HG03108 (cell line): ENCODE measurements at regions not wholly inside any gene's neighbourhood (a gene's known extent, or its start where the extent isn't known, plus 50 kb on each side); places are given as distances from the start of the nearest gene placed in this dataset.

Experiments
- ATAC-seq: cut with Tn5 transposase; IDR thresholded peaks from one replicate; pipeline ENCODE4 v1.9.1; 2021; ENCODE audit warnings: moderate library complexity; ENCODE audit not compliant: unreplicated experiment

GRCh38 chr3:137409584-137409983 lies 354.5 kb upstream of the SOX14 start:
- no peak for ATAC-seq

GRCh38 chr3:137410028-137410427 lies 354.1 kb upstream of the SOX14 start:
- no peak for ATAC-seq

- no peak for ATAC-seq
These were observed 343.7 kb upstream of the SOX14 start for GRCh38 chr3:137420198-137420995.

GRCh38 chr3:137438561-137438960 lies 325.6 kb upstream of the SOX14 start:
- ATAC-seq: no peak

- no peak for ATAC-seq
These were observed 303.2 kb upstream of the SOX14 start for GRCh38 chr3:137460944-137461343.

- ATAC-seq: no peak
These were observed 301.0 kb upstream of the SOX14 start for GRCh38 chr3:137463131-137463530.

DNA sequence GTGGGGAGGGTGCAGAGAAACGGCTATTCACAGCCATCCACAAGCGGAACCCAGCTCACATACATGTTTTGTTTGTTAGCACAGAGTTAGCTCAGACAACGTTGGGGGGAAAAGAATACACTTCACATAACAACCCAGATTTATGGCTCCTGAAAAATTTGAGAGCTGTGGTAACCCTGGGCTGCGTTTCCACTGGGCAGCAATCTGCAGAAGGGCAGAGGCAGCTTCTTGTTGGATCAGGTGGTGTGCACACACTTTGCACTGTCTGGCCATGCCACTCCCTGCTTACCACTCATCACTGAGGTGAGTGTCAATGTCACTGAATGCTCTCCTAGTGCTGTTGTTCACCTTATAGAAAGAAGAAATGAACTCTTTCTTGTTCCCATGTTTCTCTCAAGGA lies 299.8 kb upstream of the SOX14 start:
- no peak for ATAC-seq

DNA sequence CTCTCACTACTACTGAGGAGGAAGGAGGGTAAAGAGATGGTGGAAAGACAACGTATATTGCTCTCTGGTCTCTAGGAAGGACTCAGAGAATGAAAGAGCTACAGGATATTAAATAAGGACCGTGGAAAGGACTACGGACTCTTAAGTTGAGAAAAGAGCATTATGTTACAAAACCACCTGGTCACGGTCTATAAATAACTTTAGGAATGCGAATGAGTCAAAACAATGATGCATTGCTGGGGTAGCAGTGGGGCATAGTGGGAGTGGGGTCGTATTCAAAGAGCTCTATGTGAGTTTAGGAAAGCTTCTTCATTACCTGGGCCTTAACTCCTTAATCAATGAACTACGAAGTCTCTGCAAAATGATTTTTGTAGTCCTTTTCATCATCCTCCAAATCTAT lies 295.7 kb upstream of the SOX14 start:
- ATAC-seq: no peak

DNA sequence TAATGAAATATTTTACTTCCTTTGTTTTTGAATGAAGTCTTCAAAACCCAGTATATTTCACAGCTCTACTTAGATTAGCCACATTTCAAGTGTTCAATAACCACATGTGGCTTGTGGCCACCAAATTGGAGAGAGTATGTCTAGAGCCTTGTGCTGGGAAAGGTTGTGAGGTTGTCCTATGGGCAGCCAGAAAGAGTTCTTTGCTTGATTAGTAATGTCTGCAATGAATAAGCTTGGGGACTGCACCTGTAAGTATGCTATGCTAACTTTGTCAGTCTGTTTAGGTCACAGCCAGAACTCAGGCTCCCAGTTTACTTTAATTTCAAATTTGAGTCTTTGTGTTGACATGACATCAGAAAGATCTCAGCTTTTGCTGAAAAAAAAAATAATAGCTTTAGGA lies 294.9 kb upstream of the SOX14 start:
- no peak for ATAC-seq

GRCh38 chr3:137471130-137471529 lies 293.0 kb upstream of the SOX14 start:
- no peak for ATAC-seq

GRCh38 chr3:137471558-137472204 lies 292.4 kb upstream of the SOX14 start:
- ATAC-seq: no peak

- no peak for ATAC-seq
These were observed 286.5 kb upstream of the SOX14 start for GRCh38 chr3:137477614-137478013.

- no peak for ATAC-seq
These were observed 254.6 kb upstream of the SOX14 start for GRCh38 chr3:137509354-137510045.

DNA sequence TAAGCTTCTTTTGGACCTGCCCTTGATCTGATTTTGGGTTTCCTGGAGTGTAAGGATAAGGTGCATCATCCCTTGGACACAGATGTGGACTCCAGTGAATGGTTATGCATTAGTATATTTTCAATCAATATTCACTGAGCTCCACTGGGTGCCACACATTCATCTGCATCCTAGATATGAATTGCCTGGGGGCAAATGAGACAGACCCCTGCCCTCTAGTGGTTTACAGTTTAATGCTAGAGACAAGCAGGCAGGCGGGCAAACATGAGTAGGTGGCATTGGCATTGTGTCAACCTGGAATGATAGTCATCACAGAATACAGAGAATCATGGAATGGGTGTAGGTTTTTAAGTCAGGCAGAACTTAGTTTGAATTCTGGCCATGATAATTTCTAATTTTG lies 252.5 kb upstream of the SOX14 start:
- no peak for ATAC-seq

GRCh38 chr3:137514853-137515252 lies 249.3 kb upstream of the SOX14 start:
- ATAC-seq: no peak

DNA sequence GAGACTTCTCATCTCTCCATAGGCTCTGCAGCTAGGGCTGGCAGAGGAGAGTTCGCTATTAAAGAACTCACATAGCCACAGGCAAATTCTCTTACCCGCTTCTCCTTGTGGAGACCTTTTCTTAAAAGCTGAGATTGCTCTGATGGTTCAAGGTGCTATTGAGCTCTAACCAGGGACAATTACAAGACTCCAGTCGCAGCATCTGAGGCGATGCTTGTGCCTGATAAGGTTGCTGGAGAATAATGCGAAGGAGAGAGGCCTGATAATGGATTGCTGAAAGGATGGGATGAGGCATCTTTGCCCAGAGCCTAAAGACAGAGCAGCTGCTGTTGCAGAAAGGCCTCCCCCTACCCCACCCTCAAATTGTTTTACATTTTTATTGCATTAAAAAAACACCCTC lies 244.5 kb upstream of the SOX14 start:
- no peak for ATAC-seq

- ATAC-seq: no peak
These were observed 239.4 kb upstream of the SOX14 start for GRCh38 chr3:137524751-137525150.

GRCh38 chr3:137525471-137525870 lies 238.6 kb upstream of the SOX14 start:
- no peak for ATAC-seq

GRCh38 chr3:137542049-137542448 lies 222.1 kb upstream of the SOX14 start:
- no peak for ATAC-seq

DNA sequence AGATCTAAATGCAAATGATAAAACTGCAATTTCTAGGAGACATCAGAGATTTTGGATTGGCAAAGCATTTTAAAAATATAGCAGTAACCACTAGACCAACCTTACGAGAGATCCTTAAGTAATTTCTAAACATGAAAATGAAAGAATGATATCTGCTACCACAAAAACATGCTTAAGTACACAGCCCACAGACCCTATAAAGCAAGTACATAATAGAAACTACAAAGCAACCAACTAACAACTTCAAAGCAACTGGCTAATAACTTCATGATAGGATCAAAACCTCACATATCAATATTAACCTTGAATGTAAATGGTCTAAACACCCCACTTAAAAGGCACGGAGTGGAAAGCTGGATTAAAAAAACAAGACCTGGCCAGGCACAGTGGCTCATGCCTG lies 209.9 kb upstream of the SOX14 start:
- no peak for ATAC-seq

DNA sequence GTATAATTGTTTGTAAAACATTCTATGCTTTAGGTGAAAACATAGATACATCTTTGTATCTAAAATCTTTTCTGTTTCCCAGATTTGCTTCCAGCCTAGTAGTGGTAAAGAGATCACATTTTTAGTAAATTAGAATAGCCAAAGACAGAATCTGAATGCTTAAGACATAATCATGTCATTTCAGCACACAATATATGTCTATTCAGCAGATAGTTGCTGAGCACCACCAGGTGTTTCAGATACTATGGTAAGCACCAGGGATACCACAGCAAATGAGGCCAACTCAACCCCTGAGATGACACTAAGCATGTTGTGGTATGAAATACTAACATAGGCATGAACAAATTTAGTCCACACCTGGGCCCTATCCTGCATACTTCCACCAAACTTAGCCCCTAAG lies 195.2 kb upstream of the SOX14 start:
- ATAC-seq: no peak

- no peak for ATAC-seq
These were observed 191.2 kb upstream of the SOX14 start for GRCh38 chr3:137572931-137573330.
